Mammary epithelial cell (primary cell): ENCODE measurements at regions not wholly inside any gene's neighbourhood (a gene's known extent, or its start where the extent isn't known, plus 50 kb on each side); places are given as distances from the start of the nearest gene placed in this dataset.

Experiments used
- EZH2 ChIP-seq: IDR thresholded peaks from 2 replicates; pipeline ENCODE4 v1.6.1; 2012; ENCODE audit warnings: low read length, inconsistent platforms, borderline replicate concordance
- TF ChIP-seq, protein P1 (sequence below), 2 donors: IDR thresholded peaks in 1 of 2; conservative IDR thresholded peaks in 1 of 2; 2 replicates each; pipeline ENCODE4 v1.5.1; 2011 to 2012; ENCODE audit warnings: inconsistent platforms in 2 of 2, low read length in 2 of 2, mild to moderate bottlenecking in 2 of 2, control low read depth in 1 of 2, low read depth in 1 of 2; ENCODE audit not compliant: insufficient read depth in 1 of 2; ENCODE audit errors: extremely low read depth in 1 of 2

DNA sequence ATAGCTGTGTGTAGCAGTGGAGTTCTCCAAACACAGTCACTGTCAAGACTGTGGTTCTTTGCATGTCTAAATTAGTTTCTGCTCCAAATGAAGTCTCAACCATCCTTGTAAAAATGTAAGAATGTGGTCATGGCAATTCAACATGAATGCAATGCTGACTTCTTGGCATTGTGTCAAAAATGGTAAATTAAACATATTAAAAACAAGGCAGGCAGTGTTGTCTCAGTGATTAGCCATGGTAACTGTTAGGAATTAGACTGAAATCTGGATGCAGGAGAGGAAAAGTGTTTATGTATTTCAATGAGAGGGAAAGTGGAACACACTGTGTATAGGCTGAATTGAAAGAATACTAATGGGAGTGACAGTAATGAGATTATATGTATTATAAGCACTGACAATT lies 597.2 kb downstream of the EDEM1 start:
- TF ChIP-seq, protein P1, sequence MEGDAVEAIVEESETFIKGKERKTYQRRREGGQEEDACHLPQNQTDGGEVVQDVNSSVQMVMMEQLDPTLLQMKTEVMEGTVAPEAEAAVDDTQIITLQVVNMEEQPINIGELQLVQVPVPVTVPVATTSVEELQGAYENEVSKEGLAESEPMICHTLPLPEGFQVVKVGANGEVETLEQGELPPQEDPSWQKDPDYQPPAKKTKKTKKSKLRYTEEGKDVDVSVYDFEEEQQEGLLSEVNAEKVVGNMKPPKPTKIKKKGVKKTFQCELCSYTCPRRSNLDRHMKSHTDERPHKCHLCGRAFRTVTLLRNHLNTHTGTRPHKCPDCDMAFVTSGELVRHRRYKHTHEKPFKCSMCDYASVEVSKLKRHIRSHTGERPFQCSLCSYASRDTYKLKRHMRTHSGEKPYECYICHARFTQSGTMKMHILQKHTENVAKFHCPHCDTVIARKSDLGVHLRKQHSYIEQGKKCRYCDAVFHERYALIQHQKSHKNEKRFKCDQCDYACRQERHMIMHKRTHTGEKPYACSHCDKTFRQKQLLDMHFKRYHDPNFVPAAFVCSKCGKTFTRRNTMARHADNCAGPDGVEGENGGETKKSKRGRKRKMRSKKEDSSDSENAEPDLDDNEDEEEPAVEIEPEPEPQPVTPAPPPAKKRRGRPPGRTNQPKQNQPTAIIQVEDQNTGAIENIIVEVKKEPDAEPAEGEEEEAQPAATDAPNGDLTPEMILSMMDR (conservative IDR thresholded peaks at IDR 0.05 in 1 of 2, IDR thresholded peaks at IDR 0.05 in 1 of 2; ENCODE audit: extremely low read depth in 1 of 2, insufficient read depth in 1 of 2, low read depth in 1 of 2, low read length in 2 of 2), result no peak
- TF ChIP-seq EZH2, result no peak
